ENCODE measurements at regions not wholly inside any gene's neighbourhood (a gene's known extent, or its start where the extent isn't known, plus 50 kb on each side); places are given as distances from the start of the nearest gene placed in this dataset.

DNA sequence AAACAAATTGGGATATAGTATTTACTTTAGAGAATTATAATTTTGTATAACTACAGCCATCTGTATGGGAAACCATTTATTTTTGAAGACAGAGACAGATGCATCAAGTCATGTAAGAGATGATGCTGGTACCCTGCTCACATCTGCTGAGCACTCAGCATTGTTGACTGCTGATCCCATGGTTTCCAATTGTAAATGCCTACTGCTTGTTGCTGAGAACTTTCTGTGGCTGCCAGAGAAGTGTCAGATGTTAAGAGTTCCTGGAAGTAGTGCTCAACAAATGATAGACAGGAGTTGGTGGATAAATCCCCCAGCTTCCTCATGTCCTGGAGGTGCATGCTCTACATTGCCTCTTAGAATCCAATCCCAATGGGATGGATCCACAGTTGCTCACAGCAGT, 167.1 kb downstream of the OXSM start:
- Histone ChIP-seq H3K4me3 (ENCODE audit: low read depth, low read length) (no peak overlapping the region), H3K36me3 (ENCODE audit: control insufficient read depth, insufficient read depth, low read length) (no peaks in the 10 kb centered on the region), H3K27me3 (ENCODE audit: control insufficient read depth, insufficient read depth, low read length) (no peaks in the 10 kb centered on the region)
- TF ChIP-seq, protein P1, sequence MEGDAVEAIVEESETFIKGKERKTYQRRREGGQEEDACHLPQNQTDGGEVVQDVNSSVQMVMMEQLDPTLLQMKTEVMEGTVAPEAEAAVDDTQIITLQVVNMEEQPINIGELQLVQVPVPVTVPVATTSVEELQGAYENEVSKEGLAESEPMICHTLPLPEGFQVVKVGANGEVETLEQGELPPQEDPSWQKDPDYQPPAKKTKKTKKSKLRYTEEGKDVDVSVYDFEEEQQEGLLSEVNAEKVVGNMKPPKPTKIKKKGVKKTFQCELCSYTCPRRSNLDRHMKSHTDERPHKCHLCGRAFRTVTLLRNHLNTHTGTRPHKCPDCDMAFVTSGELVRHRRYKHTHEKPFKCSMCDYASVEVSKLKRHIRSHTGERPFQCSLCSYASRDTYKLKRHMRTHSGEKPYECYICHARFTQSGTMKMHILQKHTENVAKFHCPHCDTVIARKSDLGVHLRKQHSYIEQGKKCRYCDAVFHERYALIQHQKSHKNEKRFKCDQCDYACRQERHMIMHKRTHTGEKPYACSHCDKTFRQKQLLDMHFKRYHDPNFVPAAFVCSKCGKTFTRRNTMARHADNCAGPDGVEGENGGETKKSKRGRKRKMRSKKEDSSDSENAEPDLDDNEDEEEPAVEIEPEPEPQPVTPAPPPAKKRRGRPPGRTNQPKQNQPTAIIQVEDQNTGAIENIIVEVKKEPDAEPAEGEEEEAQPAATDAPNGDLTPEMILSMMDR (IDR thresholded peaks at IDR 0.05; ENCODE audit: insufficient read depth, low read length, poor library complexity, severe bottlenecking) = no peak
- DNase-seq (ENCODE audit: low read depth) = no peak

DNA sequence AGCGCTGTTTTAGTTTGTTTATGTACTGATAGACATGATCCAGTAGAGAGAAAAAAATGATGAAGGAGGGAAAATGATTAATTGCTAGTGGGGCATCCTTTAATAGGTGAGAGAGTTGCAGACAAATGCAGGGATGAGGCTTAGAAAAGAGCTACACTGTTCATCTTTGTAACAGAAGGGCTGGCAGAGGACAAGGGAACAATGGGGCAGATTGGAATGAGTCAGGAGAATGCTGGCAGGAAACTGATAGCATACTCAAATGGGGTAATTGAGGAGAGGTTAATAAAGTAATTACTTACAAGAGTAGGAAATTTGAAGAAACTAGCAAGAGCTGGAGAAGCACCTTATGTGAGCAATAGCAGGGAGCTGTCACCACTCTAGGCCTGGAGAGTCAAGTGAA, 170.9 kb downstream of the OXSM start:
- TF ChIP-seq, protein P1 (IDR thresholded peaks at IDR 0.05; ENCODE audit: insufficient read depth, low read length, poor library complexity, severe bottlenecking) = no peak
- Histone ChIP-seq H3K4me3 (ENCODE audit: low read depth, low read length) (no peak overlapping the region), H3K36me3 (ENCODE audit: control insufficient read depth, insufficient read depth, low read length) (no peaks in the 10 kb centered on the region), H3K27me3 (ENCODE audit: control insufficient read depth, insufficient read depth, low read length) (no peaks in the 10 kb centered on the region)
- DNase-seq (ENCODE audit: low read depth) = no peak

DNA sequence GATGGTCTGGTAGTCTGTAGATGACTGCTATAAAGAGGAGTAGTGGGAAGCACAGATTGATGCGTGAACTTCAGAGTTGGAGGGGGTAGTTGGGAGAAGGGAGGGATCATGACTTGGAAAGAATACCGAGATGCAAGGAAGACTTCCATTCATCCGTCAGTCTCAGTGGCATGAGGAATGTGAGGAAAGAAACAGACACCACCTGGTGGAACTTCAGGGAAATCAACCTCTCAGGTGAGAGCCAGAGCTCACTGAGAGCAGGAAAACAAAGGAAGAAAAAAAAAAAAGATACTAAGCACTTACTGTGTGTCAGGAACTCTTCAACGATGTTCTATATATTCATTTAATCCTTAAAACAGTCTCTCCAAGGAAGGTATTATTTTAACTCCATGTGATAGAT, 172.4 kb downstream of the OXSM start:
- no peak for DNase-seq (ENCODE audit: low read depth)
- TF ChIP-seq, protein P1 (IDR thresholded peaks at IDR 0.05; ENCODE audit: insufficient read depth, low read length, poor library complexity, severe bottlenecking) = peak; percentile 38
- no peak overlapping the region for H3K4me3 ChIP-seq (ENCODE audit: low read depth, low read length)
- H3K27me3 ChIP-seq (ENCODE audit: control insufficient read depth, insufficient read depth, low read length) = no peaks in the 10 kb centered on the region
- H3K36me3 ChIP-seq (ENCODE audit: control insufficient read depth, insufficient read depth, low read length) = no peaks in the 10 kb centered on the region

DNA sequence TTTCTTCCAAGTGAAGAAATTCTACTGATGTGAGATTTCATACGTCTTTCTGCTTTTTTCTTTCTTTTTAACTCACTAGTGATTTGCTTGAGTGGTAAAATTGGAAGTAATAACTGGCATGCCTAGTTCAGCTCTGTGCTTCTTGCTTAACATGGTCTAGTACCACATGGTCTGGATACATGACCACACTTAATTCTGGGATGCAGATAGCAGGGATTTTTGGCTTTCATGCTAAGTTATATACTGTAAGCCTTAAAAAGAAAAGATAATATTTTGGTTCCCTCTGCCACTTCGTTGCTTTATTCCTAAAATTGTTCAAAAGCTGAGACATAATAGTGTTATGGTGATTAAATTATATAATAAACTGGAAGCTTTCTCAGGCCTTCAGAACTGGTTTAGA, 174.3 kb downstream of the OXSM start:
- Histone ChIP-seq H3K36me3 (ENCODE audit: control insufficient read depth, insufficient read depth, low read length) (no peaks in the 10 kb centered on the region), H3K27me3 (ENCODE audit: control insufficient read depth, insufficient read depth, low read length) (no peaks in the 10 kb centered on the region), H3K4me3 (ENCODE audit: low read depth, low read length) (no peak overlapping the region)
- TF ChIP-seq, protein P1 (IDR thresholded peaks at IDR 0.05; ENCODE audit: insufficient read depth, low read length, poor library complexity, severe bottlenecking) = no peak
- no peak for DNase-seq (ENCODE audit: low read depth)

DNA sequence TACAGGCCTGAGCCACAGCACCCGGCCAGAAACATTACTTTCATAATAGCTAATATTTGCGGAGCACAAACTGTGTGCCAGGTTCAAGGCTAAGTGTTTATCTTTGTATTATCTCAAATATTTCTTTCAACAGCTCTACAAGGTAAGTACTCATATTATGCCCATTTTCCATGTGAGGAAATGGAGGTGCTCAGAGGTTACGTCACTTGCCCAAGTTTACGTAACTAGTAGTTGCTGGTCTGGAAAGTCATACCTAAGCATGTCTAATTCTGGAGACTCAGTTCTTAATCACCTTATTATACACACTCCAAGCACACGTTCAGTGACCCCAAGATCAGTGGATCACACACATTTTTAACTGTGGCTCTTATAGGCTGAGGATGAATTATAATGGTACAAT, 177.5 kb downstream of the OXSM start:
- Histone ChIP-seq H3K36me3 (ENCODE audit: control insufficient read depth, insufficient read depth, low read length) (no peaks in the 10 kb centered on the region), H3K4me3 (ENCODE audit: low read depth, low read length) (no peak overlapping the region), H3K27me3 (ENCODE audit: control insufficient read depth, insufficient read depth, low read length) (no peaks in the 10 kb centered on the region)
- TF ChIP-seq, protein P1 (IDR thresholded peaks at IDR 0.05; ENCODE audit: insufficient read depth, low read length, poor library complexity, severe bottlenecking) = no peak
- no peak for DNase-seq (ENCODE audit: low read depth)

DNA sequence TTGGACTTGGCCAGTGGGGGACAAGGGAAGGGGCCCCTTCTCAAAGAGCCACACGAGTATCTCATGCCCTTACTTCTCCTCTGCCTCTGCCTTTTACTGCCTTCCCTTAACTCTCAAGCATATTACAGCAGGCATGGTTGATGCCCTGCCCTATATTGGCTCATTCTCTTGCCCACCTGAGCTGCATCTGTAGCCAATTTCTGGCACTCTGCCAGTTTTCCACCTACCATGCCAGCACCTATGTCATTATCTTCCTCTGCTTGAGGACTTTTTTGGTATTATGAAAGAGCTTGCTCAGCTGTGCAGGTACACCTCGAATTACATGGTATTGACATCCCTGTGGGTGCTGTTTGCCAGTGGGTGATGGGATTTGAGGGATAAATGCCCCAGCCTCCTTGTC, 181.8 kb downstream of the OXSM start:
- no peak for DNase-seq (ENCODE audit: low read depth)
- TF ChIP-seq, protein P1 (IDR thresholded peaks at IDR 0.05; ENCODE audit: insufficient read depth, low read length, poor library complexity, severe bottlenecking) = no peak

More for the DNA sequence above, 181.8 kb downstream of the OXSM start:
- no peak overlapping the region for H3K4me3 ChIP-seq (ENCODE audit: low read depth, low read length)
- H3K36me3 ChIP-seq (ENCODE audit: control insufficient read depth, insufficient read depth, low read length) = no peaks in the 10 kb centered on the region
- no peaks in the 10 kb centered on the region for H3K27me3 ChIP-seq (ENCODE audit: control insufficient read depth, insufficient read depth, low read length)
